T47D (cell line): ENCODE measurements at regions not wholly inside any gene's neighbourhood (a gene's known extent, or its start where the extent isn't known, plus 50 kb on each side); places are given as distances from the start of the nearest gene placed in this dataset.
"Not testable (repeated sequence)": the region's sequence is repeated elsewhere in the genome, so short reads cannot be mapped to it uniquely, and the experiment has no call there.

ENCODE experiments used
- DNase-seq, 2 experiments: peaks; one replicate each; pipeline versions ENCODE4 v3.0.0 to v3.0.0-alpha.2; 2011 to 2012; ENCODE audit warnings: low read depth in 1 of 2, low spot score in 1 of 2
- in situ Hi-C: cut with HindIII; loops from 2 replicates; pipeline ENCODE4 v1.10.0; 2016; ENCODE audit warnings: low sequenced_read_pairs, low pct_unique_long_range_greater_than_20kb

DNA sequence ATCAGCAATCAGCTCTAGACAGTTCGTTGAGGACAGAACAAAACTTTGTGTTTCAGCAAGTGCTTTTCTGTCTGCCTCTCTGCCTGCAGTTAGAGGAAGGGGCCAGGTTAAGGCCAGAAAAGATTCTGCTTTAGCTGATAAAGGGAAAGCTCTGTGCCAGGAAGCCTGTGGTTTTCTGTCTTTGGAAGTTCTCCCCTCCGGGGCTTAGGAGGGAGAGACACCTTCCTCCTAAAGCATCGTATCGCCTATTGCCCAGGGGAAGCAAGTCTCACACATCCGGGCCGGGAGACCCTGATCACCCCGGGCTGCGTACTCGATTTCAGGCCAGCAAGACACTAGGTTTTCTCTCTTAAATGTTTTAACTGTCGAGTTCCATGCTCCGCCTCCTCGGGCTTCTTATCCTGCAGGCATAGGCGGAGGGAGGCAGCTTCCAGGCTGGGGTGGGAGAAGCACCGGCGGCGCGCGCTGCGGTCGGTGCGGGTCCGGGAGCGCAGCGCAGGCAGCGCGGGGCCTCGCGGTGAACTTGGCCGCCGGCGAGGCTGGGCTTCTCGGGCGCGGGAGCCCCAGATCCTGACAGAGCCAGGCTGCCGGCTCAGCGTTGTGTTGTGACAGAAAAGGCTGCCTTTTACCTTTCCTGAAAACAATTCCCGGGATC lies 245.4 kb downstream of the BCL2L11 start:
- DNase-seq, in situ Hi-C loops: not testable (repeated sequence)

DNA sequence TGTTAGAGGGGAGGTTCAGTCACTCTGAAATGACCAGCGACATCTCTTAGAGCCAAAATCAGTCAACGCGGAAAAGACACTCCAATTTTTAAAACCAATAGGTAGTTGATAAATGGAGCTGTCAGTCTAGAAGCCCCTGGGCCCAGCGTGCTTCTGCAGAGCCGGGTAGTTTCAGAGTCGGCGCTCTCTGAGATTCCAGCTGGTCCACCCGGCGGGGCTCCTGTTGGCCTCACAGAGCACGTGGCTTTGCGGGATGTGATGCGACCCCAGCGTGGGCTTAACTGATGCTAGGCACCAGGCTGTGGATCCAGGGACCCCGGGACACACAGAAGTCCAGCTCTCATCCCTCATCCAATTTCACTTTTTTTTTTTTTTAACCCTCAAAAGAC lies 245.9 kb downstream of the BCL2L11 start:
- in situ Hi-C loops, DNase-seq: not testable (repeated sequence)

DNA sequence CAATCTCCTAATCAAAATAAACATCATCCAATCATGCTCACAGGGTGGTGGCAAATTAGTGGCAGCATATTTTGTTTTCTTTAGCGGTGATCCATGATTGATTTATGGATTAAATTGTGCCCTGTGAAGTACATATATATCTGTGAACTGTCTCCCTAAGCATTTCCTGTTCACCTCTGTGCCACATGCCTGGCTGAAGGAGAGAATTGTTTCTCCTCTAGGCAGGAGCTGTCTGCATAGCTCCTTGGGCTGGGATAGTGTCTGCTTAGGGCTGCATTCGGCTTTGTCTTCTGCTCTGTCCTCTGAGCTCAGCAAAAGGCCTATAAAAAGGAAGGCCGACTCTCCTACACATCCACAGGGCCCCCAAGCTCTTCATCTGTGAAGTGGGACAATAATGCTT lies 246.4 kb downstream of the BCL2L11 start:
- not testable (repeated sequence) for DNase-seq

DNA sequence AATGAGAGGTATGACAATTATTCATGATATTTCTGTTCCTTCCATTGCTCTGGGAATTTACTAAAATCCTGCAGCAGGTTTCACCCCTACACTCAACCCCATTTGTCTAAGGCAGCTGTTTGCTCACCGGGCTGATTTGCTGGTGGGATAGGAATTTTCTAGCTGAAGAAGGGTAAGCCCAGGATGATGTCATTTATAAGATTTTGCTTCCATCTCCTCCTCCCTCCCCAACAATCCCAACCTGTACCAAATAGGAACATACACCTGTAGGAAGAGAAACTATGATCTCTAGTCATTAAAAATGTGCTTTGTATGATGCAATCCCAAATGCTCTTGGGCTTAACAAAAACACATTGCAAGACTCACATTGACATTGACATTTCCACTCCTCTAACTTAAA lies 247.2 kb downstream of the BCL2L11 start:
- DNase-seq, in situ Hi-C loops: not testable (repeated sequence)

More for the DNA sequence above, 246.4 kb downstream of the BCL2L11 start:
- in situ Hi-C loops, result not testable (repeated sequence)

DNA sequence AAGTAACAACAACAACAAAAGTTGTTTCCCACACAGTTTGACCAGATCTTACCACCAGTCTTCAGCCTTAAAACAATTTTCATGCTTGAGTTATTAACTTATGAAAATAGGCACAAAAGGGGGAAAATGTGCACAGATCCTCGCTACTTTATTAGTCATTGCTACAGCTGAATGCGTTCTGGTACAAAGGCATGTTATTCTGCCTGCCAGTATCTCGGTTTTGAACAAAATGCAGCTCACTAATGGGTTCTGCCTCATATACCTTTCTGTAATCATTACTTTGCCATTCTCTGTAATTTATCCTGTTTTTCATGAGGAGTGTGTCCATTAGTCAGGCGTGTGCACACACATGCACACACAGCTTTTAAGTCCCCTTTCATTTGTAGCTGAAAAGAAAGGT lies 247.6 kb downstream of the BCL2L11 start:
- in situ Hi-C loops, DNase-seq: not testable (repeated sequence)

DNA sequence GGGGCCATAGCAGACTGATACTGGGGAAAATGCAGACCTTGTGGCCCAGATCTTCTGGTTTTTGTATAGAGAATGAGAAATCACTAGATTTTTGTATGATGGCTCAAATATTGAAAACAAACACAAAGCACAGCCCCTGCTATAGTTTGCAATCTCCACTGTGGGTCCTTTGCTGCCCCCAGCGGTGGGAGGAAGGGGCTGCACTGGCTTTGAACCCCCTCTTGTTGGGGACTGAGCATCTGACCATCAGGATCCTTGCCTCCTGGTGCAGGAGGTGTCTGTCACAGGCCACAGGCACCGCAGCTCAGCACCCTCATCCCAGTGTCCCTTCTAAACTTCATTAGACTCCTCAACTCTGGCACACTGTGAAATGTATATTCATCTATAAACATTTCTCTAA lies 252.3 kb downstream of the BCL2L11 start:
- DNase-seq, in situ Hi-C loops: not testable (repeated sequence)

DNA sequence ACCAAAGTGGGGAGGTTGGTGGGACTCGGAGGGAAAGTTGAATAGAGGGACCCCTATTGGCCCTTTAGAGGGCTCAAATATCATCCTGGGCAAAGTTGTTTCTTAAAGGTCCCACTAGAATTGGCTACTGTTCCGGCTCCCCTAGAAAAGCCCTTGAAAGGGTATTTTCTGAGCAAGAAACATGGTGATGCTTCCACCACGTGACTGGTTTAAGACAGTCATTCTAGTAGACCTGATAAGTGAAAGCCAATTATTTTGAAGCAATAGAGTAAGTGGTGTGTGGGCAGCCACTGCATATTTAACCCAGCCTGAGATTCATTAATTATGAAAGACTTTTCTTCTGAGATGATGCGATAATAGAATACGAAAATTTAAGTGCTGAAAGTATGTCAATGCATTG lies 253.3 kb downstream of the BCL2L11 start:
- in situ Hi-C loops, DNase-seq: not testable (repeated sequence)

DNA sequence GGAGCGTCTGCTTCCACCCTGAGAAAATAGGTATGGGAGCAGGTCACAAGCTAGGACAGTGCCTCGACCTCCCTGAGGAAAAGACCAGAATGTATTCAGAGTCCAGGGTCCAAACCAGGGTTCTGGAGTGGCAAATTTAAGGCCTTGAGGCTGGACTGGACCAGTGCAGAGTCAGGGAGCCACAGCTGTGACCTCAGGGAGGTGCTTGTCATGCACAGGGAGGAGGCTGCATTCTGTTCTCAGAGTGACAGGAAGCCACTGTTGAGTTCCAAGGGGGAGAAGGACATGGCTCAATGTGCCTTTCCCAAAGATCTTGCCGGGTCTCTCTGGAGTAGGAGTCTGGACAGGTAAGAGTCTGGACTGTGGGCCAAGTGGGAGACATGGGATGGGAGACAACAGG lies 254.0 kb downstream of the BCL2L11 start:
- DNase-seq, in situ Hi-C loops: not testable (repeated sequence)

DNA sequence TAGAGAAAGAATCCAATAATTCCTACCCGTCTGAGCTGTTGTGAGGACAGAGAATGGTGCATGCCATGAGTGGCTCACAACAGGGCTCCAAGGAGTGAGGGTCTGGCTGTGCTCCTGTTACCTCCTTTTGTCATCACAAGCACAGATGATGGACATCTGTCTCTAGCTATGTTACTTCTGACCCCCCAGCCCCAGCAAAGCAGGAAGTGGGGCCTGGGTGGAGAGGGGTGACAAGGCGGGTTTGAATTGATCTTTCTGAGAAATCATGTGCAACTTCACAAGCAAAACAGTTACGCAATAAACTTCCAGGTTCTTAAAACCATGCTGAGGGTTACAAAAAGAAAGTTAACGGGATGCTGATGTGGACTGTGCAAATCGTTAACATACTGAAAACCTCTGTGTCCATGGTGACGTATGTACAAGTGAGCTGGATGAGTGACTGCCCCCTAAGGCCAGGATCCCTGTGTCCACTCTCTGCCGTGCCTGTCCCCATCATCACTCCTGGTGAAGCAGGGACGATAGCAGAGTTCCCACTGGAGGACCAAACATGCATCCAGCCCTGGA lies 254.7 kb downstream of the BCL2L11 start:
- in situ Hi-C loops, DNase-seq: not testable (repeated sequence)

DNA sequence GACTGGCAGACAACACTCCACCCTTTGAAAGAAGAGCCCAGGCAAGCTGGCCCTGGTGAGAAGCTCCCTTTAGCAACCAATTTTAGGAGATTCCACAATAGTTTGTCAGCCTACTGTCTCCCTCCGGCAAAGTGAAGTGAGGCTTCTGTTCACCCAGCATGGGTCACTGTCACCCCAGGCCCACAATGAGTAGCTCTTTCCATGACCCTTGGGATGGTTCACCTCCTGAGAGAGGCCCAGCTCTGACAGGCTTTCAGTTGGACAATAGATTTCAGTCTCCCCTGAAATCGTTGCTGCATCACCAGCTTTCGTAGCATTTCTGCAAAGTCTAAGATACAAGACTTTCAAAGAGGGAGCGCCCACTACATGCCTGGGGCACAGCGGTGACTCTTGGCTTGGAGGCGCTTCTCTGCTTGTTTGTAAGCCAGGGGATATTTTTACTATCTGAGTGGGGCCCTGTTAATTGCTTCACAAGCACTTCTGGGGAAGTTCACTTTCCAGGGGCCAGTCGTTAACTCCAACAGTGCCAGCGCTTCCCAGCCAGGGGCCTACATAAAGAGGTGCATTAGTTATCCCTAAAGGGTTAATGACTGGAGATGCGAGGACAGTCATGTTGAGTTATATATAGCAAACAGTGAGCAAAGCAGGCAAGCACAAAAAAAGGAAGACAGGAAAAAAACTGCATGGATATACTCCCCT lies 255.7 kb downstream of the BCL2L11 start:
- in situ Hi-C loops, DNase-seq: not testable (repeated sequence)

DNA sequence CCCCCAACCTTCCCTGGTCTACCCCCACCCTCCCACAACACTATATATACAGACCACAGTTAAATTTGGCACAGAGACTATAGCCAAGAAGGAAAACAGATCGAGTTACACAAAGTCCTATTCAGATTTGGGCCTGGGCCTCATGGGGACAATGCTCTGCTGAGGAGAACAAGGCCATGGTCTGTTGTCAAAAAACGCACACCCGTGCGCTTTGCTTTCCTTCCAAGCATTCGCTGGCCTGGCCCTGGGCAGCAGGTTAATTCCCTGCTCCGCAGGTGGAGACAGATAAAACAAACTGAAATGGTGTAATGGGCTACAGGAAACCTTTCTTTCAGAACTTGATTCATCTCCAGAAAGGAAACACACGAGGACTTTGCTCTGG lies 256.2 kb downstream of the BCL2L11 start:
- DNase-seq, in situ Hi-C loops: not testable (repeated sequence)

DNA sequence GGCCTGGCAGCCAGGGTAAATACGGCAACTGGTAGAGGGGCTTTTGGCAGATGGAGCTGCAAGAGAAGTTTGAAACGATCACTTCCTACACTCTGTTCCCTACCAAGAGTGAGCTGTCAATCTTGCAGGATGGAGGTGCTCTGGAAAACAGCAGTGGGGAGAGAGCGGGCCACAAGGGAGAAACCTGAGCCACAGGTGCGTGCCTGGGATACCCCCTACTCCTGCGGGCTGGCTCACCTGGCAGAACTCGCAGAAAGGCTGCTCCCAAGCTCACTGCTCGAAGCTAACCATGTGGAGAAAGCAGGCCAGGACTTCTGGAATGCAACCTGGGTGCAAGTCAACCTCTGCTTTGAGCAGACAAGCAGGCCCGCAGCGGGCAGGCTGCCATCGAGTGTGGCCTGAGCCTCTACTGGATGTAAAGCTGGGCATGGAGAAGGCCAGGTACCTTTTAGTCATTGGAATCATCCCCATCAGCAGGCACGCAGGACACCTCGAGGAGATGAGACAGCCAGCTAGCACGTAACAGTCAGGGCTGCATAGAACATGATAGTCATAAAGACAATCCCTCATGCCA lies 256.8 kb downstream of the BCL2L11 start:
- in situ Hi-C loops, result not testable (repeated sequence)

DNA sequence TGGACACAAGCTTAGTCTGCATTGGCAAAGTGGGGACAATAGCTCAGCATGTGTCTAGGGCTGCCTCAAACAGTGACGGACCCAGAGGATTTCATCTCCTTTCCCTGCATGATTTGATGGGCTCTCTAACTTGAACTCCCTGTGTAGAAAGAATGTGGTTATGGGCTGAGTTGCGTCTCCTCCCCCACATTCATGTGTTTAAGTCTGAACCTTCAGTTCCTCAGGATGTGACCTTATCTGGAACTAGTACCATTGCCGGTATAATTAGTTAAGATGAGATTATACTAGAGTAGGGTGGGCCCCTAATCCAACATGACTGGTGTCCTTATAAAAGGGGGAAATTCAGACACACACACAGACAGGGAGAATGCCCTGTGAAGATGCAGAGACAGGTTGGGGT lies 257.6 kb downstream of the BCL2L11 start:
- DNase-seq, in situ Hi-C loops: not testable (repeated sequence)

More for the DNA sequence above, 256.8 kb downstream of the BCL2L11 start:
- not testable (repeated sequence) for DNase-seq

DNA sequence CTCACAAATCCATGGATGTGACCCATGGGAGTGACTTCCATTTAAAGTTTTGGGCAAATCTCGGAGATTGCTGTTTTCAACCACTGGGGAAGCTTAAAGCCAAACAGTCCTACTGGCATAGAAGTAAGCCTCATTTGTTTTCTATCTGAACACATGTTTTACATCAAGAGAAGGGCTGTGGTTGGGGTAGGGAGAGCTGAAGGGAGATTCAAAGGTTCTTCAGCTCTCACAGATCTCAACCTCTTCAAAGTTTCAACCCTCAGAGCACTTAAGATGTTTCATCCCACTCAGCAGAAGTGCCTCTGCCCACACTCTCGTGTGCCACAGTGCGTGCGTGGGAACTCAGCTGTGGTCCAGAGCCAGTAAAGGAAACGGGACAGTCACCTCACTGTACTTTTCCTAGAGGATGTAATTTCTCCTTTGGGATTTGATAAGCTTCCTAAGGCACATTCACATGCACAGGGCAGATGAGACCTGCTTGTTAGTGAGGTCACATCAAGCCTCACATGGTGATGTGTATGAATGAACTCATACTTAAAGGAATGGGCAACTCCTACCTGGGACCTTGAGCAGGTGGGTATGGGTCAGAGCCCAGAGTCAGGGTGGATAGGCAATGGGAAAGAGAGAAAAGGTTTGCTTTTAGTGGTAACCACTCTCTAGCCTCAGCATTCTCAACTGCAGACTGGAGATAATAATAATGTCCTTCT lies 260.2 kb downstream of the BCL2L11 start:
- DNase-seq, in situ Hi-C loops: not testable (repeated sequence)

DNA sequence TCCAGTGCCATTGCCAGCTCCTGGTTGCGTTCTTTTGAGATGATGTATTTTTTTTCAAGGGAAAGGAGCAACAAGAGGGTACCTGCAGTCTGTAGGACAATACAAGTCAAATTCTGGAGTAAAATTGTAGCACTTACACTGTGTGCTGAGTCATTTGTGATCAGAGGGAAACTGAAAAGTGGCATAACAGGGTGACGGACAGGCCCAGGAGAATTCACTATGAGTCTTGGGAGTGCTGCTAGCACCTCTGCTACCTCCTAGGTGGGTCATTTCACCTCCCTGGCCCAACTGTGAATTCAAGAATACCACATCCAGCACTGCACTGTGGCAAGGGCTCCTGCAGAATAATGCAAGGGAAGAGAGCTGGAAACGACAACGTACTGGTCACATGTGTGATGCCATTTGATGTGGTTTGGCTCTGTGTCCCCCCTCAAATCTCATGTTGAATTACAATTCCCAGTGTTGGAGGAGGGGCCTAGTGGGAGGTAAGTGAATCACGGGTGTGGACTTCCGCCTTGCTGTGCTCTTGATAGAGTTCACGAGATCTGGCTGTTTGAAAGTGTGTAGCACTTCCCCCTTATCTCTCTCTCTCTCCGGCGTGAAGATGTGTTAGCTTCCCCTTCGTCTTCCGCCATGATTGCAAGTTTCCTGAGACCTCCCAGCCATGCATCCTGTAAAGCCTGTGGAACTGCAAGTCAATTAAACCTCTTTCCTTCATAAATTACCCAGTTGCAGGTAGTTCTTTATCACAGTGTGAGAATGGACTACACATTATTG lies 261.0 kb downstream of the BCL2L11 start:
- DNase-seq, in situ Hi-C loops: not testable (repeated sequence)

DNA sequence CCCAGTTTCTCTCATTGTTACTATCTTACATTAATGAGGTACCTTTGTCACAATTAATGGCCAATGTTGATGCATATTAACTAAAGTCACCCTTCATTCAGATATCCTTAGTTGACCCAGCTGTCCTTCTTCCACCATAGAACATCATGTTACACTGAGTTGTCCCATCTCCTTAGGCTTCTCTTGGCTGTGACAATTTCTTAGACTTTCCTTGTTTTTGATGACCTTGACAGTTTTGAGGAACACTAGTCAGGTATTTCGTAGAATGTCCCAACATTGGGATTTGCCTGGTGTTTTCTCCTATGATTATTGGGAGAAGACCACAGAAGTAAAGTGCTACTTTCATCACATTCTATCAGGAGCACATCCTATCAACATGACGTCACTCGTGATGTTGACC lies 261.8 kb downstream of the BCL2L11 start:
- in situ Hi-C loops, DNase-seq: not testable (repeated sequence)

DNA sequence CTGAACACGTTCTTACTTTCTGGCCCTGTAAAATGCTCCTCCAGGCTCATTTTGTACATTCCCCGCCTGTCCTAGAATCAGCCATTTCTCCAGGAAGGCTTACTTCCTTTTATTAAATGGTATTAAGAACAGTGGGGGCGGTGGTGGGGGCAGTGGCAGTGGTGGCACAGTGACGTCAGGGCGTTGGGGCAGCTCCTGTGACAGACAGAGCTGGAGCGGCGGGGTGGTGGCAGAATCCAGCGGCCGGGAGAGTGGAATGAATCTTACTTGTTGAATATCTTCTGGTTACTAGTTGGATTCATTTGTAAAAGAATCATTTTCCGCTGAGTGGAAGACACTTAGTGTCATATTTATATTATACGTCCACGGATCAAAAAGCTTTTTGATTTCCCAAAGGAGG lies 262.6 kb downstream of the BCL2L11 start:
- in situ Hi-C loops, DNase-seq: not testable (repeated sequence)
